T-helper 17 cell (primary cell): ENCODE measurements at regions not wholly inside any gene's neighbourhood (a gene's known extent, or its start where the extent isn't known, plus 50 kb on each side); places are given as distances from the start of the nearest gene placed in this dataset.
"Not testable (repeated sequence)": the region's sequence is repeated elsewhere in the genome, so short reads cannot be mapped to it uniquely, and the experiment has no call there.

Experiments used
- ATAC-seq: fragments of 150-1000 bp; cut with Tn5 transposase; 2 replicates; pipeline ENCODE4 v1.10.0; 2021; ENCODE audit warnings: mild to moderate bottlenecking, moderate library complexity
- DNase-seq, 3 donors: peaks; one replicate each; pipeline versions ENCODE4 v3.0.0 to v3.0.0-alpha.2; 2020 to 2021
- H3K9me3 ChIP-seq: one replicate; pipeline ENCODE4 v1.7.0; 2013; ENCODE audit warnings: low read length, mild to moderate bottlenecking; ENCODE audit not compliant: control insufficient read depth, poor library complexity, severe bottlenecking
- H3K27ac Mint-ChIP-seq: one replicate; pipeline ENCODE4 v1.8.0; 2022; ENCODE audit warnings: mild to moderate bottlenecking, moderate library complexity, mixed read lengths
- H3K27me3 Mint-ChIP-seq: one replicate; pipeline ENCODE4 v1.8.0; 2022; ENCODE audit warnings: mixed read lengths
- H3K36me3 Mint-ChIP-seq: one replicate; pipeline ENCODE4 v1.8.0; 2022; ENCODE audit warnings: low read depth, mixed read lengths
- H3K4me1 Mint-ChIP-seq: one replicate; pipeline ENCODE4 v1.8.0; 2022; ENCODE audit warnings: mild to moderate bottlenecking, mixed read lengths
- H3K4me3 Mint-ChIP-seq: one replicate; pipeline ENCODE4 v1.8.0; 2022; ENCODE audit warnings: mild to moderate bottlenecking, moderate library complexity, mixed read lengths

DNA sequence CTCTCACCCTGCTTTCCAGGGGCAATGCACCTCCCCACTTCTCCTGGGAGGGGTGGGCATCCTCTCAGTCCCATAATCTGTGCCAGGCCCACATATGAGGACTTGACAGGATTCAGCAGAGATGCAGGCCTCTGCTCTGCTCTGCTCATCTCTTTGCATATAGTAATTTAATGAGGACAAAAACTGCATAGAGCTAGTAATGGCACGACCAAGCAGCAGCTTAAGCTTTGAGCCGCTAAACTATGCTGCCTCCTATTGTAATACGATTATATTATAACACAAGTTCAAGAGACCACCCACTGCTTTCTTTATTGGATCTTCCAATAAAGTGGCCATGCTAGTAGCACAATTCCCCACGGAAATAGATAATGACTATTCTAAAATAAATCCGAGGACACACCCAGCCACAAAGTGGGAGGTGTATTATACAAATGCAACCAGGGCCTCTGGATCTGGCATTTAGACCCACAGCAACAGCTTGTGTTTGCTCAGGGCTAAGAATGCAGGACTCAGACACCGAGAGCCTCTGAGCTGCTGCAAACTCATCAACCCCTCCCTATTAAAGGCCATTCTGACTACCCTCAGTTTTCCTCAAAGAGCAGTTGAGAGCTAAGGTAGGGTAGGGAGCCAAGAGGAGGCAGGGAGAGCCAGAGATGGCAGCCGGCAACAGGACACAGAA is 93.6 kb upstream of the PLGLB2 start:
- H3K9me3 ChIP-seq, H3K27ac Mint-ChIP-seq, ATAC-seq, H3K36me3 Mint-ChIP-seq, H3K4me1 Mint-ChIP-seq, H3K27me3 Mint-ChIP-seq, DNase-seq, H3K4me3 Mint-ChIP-seq: not testable (repeated sequence)

- H3K27me3 Mint-ChIP-seq, H3K4me3 Mint-ChIP-seq, H3K4me1 Mint-ChIP-seq, DNase-seq, H3K27ac Mint-ChIP-seq, ATAC-seq, H3K36me3 Mint-ChIP-seq, H3K9me3 ChIP-seq: not testable (repeated sequence)
These were observed 90.0 kb upstream of the PLGLB2 start for GRCh38 chr2:87657915-87658314.

GRCh38 chr2:87658357-87658756 is 89.5 kb upstream of the PLGLB2 start:
- H3K9me3 ChIP-seq, DNase-seq, H3K27ac Mint-ChIP-seq, H3K27me3 Mint-ChIP-seq, H3K4me3 Mint-ChIP-seq, ATAC-seq, H3K4me1 Mint-ChIP-seq, H3K36me3 Mint-ChIP-seq: not testable (repeated sequence)

DNA sequence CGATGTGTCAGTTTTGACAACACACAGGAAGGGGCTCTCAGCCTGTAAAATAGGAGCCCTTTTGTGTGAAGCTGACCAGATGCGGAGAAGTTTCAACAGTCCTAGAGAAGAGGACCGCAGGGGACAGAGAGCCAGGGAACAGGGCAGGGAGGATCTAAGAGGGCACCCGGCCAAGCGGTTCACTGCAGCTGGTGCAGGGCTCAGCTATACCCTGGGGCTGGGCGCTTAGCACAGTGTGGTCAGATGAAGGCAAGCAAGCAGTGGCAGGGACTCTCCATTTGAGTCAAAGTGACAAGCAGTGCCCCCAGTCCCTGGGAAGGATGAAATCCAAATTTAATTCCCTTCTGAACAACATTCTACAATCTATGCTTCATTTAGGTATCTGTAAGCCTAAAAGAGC is 88.9 kb upstream of the PLGLB2 start:
- ATAC-seq, H3K36me3 Mint-ChIP-seq, H3K4me3 Mint-ChIP-seq, H3K27ac Mint-ChIP-seq, H3K4me1 Mint-ChIP-seq, H3K9me3 ChIP-seq, H3K27me3 Mint-ChIP-seq, DNase-seq: not testable (repeated sequence)

- not testable (repeated sequence) for ATAC-seq, H3K4me3 Mint-ChIP-seq, DNase-seq, H3K27me3 Mint-ChIP-seq, H3K4me1 Mint-ChIP-seq, H3K27ac Mint-ChIP-seq, H3K36me3 Mint-ChIP-seq, H3K9me3 ChIP-seq
These were observed 87.7 kb upstream of the PLGLB2 start for GRCh38 chr2:87660164-87660563.

DNA sequence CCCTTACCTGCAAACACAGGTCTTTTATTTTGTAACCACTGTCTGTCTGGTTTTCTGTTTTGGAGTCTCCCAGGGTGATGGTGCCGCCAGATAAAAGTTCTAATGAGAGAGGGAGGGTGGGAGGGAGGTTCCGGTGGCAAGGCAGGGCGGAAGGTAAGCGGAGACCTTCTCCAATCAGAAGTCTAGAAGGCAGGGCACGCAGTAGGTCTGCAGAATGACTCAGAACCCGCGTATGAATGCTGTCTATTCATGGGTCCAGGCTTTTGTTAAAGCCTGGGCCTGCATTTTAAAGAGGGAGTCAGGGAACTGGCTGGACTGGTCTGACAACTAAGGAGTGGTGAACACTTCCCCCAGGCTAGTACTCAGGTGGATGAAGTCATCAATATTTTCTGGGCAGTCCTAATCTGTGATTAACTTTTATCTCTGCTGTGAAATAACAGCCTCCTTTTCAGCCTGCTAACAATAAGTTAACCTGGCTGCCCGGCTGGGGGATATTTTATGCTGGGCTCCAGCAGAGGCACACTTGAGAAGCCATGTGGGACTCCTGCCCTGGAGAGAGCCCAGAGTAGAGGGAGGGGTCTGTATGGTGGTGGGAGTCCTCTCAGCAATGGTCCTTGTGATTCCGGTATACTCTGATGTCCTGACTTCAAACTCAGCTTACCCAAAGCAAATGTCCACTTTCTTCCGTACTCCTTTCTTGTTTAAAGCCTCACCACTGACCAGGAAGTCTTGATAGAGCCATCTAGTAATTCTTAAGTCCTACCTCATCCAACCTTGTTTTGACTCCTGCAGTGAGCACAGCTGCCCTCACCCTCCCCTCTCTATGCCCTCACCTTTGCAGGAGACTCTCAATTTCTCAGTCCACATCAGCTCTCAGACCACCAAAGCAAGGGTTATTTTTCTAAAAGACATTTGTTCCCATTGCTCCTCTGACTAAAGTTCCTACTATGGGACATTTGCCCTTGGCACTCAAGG is 85.3 kb upstream of the PLGLB2 start:
- H3K4me1 Mint-ChIP-seq, H3K27ac Mint-ChIP-seq, H3K36me3 Mint-ChIP-seq, ATAC-seq, H3K9me3 ChIP-seq, H3K27me3 Mint-ChIP-seq, DNase-seq, H3K4me3 Mint-ChIP-seq: not testable (repeated sequence)

DNA sequence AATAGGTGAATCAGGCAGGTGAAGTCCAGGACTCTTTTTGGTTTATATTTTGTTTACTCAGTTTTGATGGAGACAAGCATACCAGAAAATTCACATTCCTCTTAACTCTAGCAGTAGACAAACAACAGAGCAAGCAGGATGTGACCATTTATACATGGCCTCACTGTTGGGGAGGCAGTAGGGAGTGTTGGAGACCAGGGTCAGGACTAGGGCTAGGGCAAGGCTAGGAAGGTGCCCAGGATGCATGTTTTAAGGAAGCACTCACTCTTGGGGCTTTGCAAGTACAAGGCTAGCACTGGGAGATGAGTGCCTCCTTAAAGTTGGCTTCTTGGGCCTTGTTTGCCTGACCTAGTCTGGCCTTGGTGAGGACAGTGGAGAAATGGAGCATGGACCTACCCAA is 84.5 kb upstream of the PLGLB2 start:
- H3K4me3 Mint-ChIP-seq, ATAC-seq, H3K27ac Mint-ChIP-seq, DNase-seq, H3K4me1 Mint-ChIP-seq, H3K36me3 Mint-ChIP-seq, H3K27me3 Mint-ChIP-seq, H3K9me3 ChIP-seq: not testable (repeated sequence)

GRCh38 chr2:87667027-87667426 is 80.9 kb upstream of the PLGLB2 start:
- not testable (repeated sequence) for H3K36me3 Mint-ChIP-seq, H3K27ac Mint-ChIP-seq, H3K4me3 Mint-ChIP-seq, H3K9me3 ChIP-seq, H3K27me3 Mint-ChIP-seq, DNase-seq, ATAC-seq, H3K4me1 Mint-ChIP-seq

DNA sequence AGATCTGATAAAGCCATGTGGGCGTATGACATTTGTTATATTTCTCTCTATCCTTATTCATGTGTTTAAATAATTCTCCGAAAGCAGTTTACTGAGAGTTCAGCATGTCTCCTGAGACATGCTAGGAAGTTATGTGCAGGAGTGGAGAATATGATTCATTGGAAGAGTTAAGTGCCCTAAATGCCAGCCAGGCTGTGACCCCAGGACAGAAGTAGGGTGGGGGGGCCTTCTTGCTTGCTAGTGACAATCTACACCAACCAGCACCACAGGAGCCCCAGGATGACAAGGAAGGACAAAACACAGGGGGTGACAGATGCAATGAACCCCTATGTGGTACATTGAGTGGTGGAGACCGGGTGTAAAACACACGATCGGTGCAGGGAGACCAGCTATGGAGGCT is 79.5 kb upstream of the PLGLB2 start:
- H3K9me3 ChIP-seq, H3K27me3 Mint-ChIP-seq, DNase-seq, H3K4me1 Mint-ChIP-seq, H3K36me3 Mint-ChIP-seq, ATAC-seq, H3K27ac Mint-ChIP-seq, H3K4me3 Mint-ChIP-seq: not testable (repeated sequence)

GRCh38 chr2:87669633-87670231 is 78.2 kb upstream of the PLGLB2 start:
- not testable (repeated sequence) for H3K4me1 Mint-ChIP-seq, H3K9me3 ChIP-seq, H3K36me3 Mint-ChIP-seq, DNase-seq, H3K27ac Mint-ChIP-seq, H3K27me3 Mint-ChIP-seq, ATAC-seq, H3K4me3 Mint-ChIP-seq

DNA sequence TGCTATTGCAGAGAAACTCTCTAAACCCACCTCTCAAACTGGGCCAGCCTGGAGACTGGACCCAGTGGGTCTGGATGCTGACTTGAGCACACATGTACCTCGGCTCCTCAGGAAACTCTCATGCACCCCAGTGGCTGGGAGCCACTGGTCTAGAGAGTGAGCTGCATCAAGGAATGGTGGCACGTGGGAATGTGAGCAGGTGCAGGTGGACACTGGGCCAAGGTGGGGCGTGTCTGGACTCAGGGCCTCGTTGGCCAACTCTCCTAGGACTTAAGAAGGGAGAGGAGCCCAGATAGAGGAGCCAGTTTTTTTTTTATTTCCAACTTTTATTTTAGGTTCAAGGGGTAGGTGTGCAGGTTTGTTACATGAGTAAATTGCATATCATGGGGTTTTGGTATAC is 75.5 kb upstream of the PLGLB2 start:
- not testable (repeated sequence) for ATAC-seq, H3K27ac Mint-ChIP-seq, H3K36me3 Mint-ChIP-seq, H3K9me3 ChIP-seq, H3K4me3 Mint-ChIP-seq, H3K4me1 Mint-ChIP-seq, H3K27me3 Mint-ChIP-seq, DNase-seq

DNA sequence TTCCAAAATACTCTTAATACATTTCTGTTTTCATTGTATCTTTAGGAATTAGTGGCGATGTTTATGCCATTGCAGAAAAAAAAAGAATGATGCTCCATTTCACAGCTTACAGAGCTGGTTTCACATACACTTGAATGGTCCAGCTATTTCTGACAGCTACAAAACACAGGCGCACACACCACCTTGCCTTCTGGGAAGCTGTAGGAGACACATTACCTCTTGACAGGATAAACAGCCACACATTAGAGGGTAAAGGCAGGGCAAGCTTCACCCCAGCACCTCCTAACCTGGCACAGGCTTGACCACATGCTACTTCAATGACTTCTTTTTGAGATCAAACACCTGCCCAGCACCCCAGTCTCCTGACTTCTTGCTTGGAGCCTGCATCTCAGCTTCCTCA is 73.2 kb upstream of the PLGLB2 start:
- H3K27me3 Mint-ChIP-seq, DNase-seq, H3K9me3 ChIP-seq, H3K27ac Mint-ChIP-seq, H3K4me1 Mint-ChIP-seq, H3K36me3 Mint-ChIP-seq, H3K4me3 Mint-ChIP-seq, ATAC-seq: not testable (repeated sequence)

- H3K36me3 Mint-ChIP-seq, H3K27ac Mint-ChIP-seq, DNase-seq, H3K27me3 Mint-ChIP-seq, H3K4me1 Mint-ChIP-seq, ATAC-seq, H3K4me3 Mint-ChIP-seq, H3K9me3 ChIP-seq: not testable (repeated sequence)
These were observed 72.4 kb upstream of the PLGLB2 start for GRCh38 chr2:87675487-87675886.
